Tibial nerve (tissue), 4 donors: ENCODE measurements at regions not wholly inside any gene's neighbourhood (a gene's known extent, or its start where the extent isn't known, plus 50 kb on each side); places are given as distances from the start of the nearest gene placed in this dataset.

Experiments used
- CTCF ChIP-seq, 5 experiments: fragments of 200-600 bp in 3 of 5; fragments of 450-650 bp in 2 of 5; sonication (generic) in 3 of 5; IDR thresholded peaks; one replicate each; pipeline ENCODE4 v1.5.1; 2016 to 2019; ENCODE audit warnings: antibody characterized with exemption in 5 of 5, mild to moderate bottlenecking in 3 of 5, moderate library complexity in 2 of 5
- EP300 ChIP-seq, 2 donors: sonication (generic); formaldehyde crosslinking; IDR thresholded peaks; one replicate each; pipeline ENCODE4 v1.6.1; 2017; ENCODE audit warnings: antibody characterized with exemption in 2 of 2, mild to moderate bottlenecking in 1 of 2

GRCh38 chr14:80047761-80048160 is 163.5 kb downstream of the DIO2 start:
- no peak for TF ChIP-seq CTCF (IDR thresholded peaks at IDR 0.05)
- TF ChIP-seq EP300 (IDR thresholded peaks at IDR 0.05), result no peak
